IPS-18a (cell line): ENCODE measurements at regions not wholly inside any gene's neighbourhood (a gene's known extent, or its start where the extent isn't known, plus 50 kb on each side); places are given as distances from the start of the nearest gene placed in this dataset.

Experiments
- H3K27ac ChIP-seq: one replicate; pipeline ENCODE4 v1.5.1; 2013; ENCODE audit warnings: low read length
- H3K27me3 ChIP-seq: one replicate; pipeline ENCODE4 v1.6.1; 2013; ENCODE audit warnings: mild to moderate bottlenecking, low read length; ENCODE audit not compliant: control insufficient read depth, insufficient read depth
- H3K36me3 ChIP-seq: one replicate; pipeline ENCODE4 v1.6.1; 2013; ENCODE audit warnings: low read depth, low read length; ENCODE audit not compliant: control insufficient read depth
- H3K4me1 ChIP-seq: one replicate; pipeline ENCODE4 v1.6.1; 2013; ENCODE audit warnings: low read depth, low read length; ENCODE audit not compliant: control insufficient read depth
- H3K4me3 ChIP-seq: one replicate; pipeline ENCODE4 v1.5.1; 2013; ENCODE audit warnings: low read length
- H3K9ac ChIP-seq: one replicate; pipeline ENCODE4 v1.6.1; 2013; ENCODE audit warnings: mild to moderate bottlenecking, low read length, moderate library complexity
- H3K9me3 ChIP-seq: one replicate; pipeline ENCODE4 v1.6.1; 2013; ENCODE audit warnings: low read depth, low read length; ENCODE audit not compliant: control insufficient read depth

DNA sequence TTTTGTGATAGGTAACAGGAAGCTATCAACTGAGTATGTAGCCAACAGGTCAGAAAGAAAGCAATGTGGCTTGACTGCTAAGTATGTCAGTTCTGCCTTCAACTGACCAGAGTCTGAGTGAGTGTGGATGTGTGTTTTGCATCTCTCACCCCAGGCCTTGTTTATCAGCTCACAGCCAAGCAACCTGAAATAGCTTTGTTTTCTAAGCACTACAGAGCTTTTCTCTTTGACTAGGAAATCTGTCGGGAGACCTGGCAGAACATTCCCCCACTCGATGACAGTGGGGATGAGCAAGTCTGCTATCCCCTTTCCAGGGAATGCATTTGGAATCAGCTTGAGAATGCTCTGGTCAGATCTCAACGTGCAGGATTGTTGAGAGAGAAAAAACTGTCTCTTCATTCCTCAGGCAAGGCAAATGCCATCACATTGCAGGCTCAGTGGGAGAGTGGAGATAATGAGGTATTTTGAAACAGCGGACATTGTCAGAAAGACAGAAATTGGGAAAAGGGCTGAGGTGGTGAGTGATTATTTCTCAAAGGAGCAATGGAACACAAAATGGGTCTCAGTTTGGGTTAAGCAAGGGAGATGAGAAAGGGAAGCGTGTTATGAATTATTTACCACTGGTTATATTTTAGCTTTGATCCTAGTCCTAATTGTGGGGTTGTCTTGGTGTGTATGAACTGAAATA lies 233.8 kb upstream of the PIK3C3 start:
- peaks cover 6% of the 10 kb centered on the region for H3K4me1 ChIP-seq
- H3K27ac ChIP-seq, result no peak overlapping the region
- no peak overlapping the region for H3K4me3 ChIP-seq
- H3K27me3 ChIP-seq, result no peaks in the 10 kb centered on the region
- H3K9ac ChIP-seq, result no peak overlapping the region
- H3K9me3 ChIP-seq, result no peaks in the 10 kb centered on the region
- H3K36me3 ChIP-seq, result no peaks in the 10 kb centered on the region

DNA sequence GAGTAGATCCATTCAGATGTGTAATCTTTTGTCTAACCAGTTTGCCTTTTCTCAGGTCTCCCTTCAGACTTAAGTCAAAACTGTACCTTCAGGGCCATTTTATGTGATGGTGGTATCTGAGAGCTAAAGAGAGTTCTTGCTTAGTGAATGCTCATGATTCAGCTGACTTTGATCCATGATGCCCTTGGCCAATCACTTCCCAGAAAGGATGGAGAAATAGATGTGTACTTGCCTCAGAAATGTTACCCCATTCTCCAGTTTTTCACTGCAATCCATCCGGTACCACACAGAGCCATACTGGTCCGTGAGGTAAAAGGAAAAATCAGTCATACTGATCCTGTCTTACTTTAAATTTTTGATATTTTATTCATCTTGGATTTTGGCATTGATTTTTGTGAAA lies 234.8 kb upstream of the PIK3C3 start:
- Histone ChIP-seq H3K27me3 (no peaks in the 10 kb centered on the region), H3K9ac (no peak overlapping the region), H3K36me3 (no peaks in the 10 kb centered on the region)

DNA sequence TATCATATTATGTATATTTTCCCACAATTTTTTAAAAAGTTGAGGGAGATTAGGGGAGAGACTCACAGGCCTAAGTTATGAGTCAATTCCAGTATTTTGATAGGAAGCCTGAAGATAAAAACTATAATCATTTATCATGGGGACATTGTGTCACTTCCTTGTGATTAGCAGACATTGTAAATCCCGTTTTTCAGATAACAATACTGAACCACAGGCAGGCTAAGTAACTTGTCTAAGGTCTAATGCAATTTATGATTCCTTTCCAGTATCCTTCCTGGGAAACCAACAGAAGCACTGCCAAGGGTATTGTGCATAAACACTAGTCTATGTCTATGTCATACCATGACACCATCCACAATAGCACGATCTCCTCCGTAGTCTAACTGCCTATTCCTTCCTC lies 235.2 kb upstream of the PIK3C3 start:
- H3K4me3 ChIP-seq, result no peak overlapping the region
- H3K9me3 ChIP-seq, result no peaks in the 10 kb centered on the region
- peaks cover 6% of the 10 kb centered on the region for H3K4me1 ChIP-seq
- H3K27me3 ChIP-seq, result no peaks in the 10 kb centered on the region
- no peaks in the 10 kb centered on the region for H3K36me3 ChIP-seq
- H3K9ac ChIP-seq, result no peak overlapping the region
- no peak overlapping the region for H3K27ac ChIP-seq

More for the DNA sequence above, 234.8 kb upstream of the PIK3C3 start:
- Histone ChIP-seq H3K27ac (no peak overlapping the region), H3K9me3 (no peaks in the 10 kb centered on the region), H3K4me3 (no peak overlapping the region), H3K4me1 (peaks cover 6% of the 10 kb centered on the region)

DNA sequence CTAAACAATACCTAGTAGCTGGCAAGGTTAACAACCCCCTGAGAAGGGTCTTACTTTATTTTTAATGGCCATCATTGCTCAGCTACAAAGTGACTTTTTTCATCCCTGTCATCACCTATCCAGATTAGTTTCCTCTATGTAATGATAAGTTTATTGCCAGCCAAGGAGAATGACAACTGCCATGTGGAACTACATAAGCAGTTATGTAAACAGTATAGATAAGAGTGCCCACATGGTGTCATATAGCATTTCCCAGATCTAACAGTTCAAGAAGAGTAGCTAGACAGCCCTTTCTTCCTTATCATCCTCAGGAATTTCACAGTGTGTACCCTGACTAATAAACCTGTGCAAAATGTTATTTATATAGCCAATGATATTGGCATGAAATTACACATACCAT lies 240.2 kb upstream of the PIK3C3 start:
- H3K9me3 ChIP-seq, result no peaks in the 10 kb centered on the region
- H3K4me1 ChIP-seq, result no peaks in the 10 kb centered on the region
- H3K36me3 ChIP-seq, result no peaks in the 10 kb centered on the region
- H3K9ac ChIP-seq, result no peak overlapping the region
- H3K27ac ChIP-seq, result no peak overlapping the region
- no peaks in the 10 kb centered on the region for H3K27me3 ChIP-seq
- H3K4me3 ChIP-seq, result no peak overlapping the region

DNA sequence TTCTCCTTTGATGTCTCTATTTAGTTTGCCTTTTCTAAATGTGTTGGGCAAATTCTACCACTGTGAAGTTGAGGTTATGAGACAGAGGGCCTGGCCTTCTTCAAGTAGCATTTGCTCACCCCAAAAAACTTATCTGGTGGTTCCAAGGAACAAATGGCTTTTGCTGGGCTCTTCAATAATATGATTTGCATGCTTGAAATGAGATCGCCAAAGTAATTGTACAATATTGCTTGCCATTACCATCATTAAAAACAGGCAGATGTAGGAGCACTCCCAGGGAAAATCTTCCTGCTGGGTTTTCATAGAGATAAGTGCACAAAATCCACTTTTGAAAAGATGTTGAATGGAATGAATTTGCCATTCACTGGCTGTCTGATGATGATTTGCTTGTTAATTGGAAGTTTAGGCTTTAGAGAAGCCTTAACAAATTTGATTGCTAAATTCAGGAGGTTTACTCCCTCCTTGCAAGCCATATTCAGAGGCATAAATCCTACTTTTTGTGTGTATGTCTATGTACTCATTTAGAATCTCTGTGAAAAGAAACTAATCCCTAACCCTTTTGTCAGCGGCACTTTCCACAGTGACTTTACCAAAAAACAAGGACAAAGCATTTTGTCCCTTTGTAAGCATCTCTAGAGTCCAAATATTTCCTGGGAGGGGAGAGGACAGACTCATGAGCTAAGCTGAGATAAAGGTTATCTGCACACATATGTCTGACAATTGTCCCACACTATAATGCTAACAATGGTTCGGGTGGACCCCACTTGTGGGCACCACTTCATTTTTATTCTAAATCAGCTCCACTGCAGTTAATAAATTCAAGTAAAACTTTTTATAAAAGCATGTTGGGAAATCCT lies 240.8 kb upstream of the PIK3C3 start:
- H3K9me3 ChIP-seq, result no peaks in the 10 kb centered on the region
- H3K27ac ChIP-seq, result no peak overlapping the region
- H3K9ac ChIP-seq, result no peak overlapping the region
- H3K4me3 ChIP-seq, result no peak overlapping the region
- H3K27me3 ChIP-seq, result no peaks in the 10 kb centered on the region
- no peaks in the 10 kb centered on the region for H3K4me1 ChIP-seq
- H3K36me3 ChIP-seq, result no peaks in the 10 kb centered on the region

DNA sequence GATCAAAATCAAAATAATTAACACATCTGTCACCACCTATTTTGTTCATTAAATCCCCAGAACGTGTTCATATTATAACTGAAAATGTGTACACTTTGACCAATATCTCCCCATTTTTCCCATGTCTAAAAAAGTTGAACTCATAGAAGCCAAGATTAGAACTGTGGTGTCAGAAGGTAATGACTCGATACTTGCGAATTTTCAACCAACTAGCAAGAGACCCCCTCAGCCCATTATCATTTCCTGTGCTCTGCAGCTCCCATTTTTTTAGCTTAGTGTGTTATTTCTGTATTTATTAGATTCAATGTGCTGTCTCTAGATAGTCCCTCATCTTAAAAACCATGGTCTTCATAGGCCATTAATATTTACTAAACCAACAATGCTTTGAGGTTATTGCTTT lies 248.7 kb upstream of the PIK3C3 start:
- H3K4me1 ChIP-seq, result no peaks in the 10 kb centered on the region
- H3K27me3 ChIP-seq, result no peaks in the 10 kb centered on the region
- H3K4me3 ChIP-seq, result no peak overlapping the region
- no peak overlapping the region for H3K27ac ChIP-seq
- H3K9me3 ChIP-seq, result no peaks in the 10 kb centered on the region
- H3K9ac ChIP-seq, result no peak overlapping the region
- no peaks in the 10 kb centered on the region for H3K36me3 ChIP-seq

DNA sequence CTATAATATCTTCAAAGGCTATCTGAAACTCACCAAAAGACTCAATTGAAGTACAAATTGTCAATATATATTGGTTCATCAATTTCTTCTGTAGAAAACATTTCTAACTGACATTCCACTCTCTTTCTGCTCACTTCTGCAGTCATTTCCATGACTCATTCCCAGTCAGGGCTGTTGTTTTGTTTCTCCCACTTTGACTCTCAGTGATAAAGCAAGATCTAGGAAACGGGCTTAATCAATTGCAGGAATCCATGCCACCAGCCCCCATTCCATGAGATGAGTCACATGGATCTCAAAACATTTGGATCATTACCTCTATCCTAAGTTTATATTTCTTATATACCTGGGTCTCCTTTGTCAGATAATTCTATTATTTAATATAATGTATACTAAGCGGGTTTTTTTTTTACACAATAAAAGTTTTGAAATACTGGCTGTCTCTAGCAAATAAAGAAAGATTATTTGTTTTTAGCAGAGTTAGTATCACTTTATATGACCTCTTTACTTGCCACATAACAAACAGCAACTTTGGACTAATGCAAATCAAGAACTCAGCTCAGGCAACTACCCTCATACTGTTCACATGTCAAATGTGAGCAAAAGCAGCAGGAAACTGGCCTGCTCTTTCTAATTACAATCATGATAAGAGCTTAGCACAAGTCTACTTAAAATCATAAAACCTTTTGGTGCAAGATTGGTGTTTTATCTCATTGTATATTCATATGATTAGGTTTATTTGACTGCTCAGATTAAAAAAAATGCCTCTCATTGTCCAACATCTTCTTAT lies 251.1 kb upstream of the PIK3C3 start:
- Histone ChIP-seq H3K27ac (no peak overlapping the region), H3K4me3 (no peak overlapping the region), H3K4me1 (no peaks in the 10 kb centered on the region), H3K27me3 (no peaks in the 10 kb centered on the region), H3K36me3 (no peaks in the 10 kb centered on the region), H3K9ac (no peak overlapping the region), H3K9me3 (no peaks in the 10 kb centered on the region)

DNA sequence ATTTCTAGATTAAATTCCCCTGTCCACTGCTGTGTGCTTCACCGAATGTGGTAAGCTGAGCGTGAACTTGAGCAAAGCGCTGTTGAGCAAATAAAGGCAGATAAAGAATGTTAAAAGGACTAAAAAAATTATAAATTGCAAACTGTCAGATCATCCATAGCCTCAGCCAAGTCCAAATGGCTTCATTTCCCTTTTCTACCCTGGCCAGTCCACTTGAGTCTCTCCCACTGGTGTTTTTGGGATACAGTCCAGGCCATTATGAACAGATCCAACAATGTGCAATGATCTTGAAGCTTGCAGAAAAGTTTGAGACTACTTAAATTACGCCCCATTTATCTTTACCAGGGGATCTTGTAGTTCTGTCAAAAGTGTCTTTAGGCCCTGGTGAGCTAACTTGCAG lies 254.6 kb upstream of the PIK3C3 start:
- Histone ChIP-seq H3K9ac (no peak overlapping the region), H3K27ac (no peak overlapping the region), H3K4me1 (no peaks in the 10 kb centered on the region), H3K9me3 (no peaks in the 10 kb centered on the region), H3K27me3 (no peaks in the 10 kb centered on the region), H3K4me3 (no peak overlapping the region), H3K36me3 (no peaks in the 10 kb centered on the region)

DNA sequence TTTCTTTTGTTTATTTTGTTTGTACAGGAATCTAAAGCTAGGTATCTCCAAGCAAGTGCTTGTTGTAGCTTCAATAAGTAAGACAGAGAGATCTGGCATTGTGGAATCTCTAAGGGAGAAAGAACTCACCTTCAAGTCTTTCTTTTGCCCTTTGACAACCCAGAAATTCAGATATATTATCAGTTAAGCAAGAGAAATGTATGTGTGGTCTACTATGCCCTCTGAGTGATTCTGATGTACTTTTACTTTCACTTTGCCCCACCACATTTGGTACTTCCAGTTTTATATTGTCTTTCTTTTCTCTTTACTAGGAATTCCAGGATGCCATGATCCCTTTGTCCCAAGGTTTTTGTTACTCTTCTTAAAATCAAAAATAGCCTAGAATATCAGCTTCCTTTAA lies 259.6 kb upstream of the PIK3C3 start:
- Histone ChIP-seq H3K27ac (no peak overlapping the region), H3K9me3 (no peaks in the 10 kb centered on the region), H3K4me3 (no peak overlapping the region), H3K4me1 (peaks cover 4% of the 10 kb centered on the region), H3K9ac (no peak overlapping the region), H3K27me3 (no peaks in the 10 kb centered on the region), H3K36me3 (no peaks in the 10 kb centered on the region)

DNA sequence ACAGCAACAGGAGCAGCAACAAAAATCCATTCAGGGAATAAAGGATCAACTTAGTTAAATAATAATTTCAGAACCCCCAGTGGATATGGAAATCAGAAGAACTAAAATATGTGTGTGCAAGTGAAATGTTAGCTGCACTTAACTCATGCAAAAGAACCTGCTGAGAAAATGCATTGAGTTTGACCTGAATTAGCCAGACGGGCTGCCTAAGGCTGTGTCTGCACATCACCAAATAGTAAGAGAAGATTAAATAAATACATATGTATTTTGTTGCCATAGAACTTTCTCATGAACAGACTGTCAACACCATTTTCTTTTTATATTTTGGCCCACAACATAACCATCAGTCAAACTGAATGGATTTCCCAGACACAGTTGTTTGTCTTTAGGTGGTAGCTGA lies 262.0 kb upstream of the PIK3C3 start:
- Histone ChIP-seq H3K9ac (no peak overlapping the region), H3K4me1 (peaks cover 4% of the 10 kb centered on the region), H3K9me3 (no peaks in the 10 kb centered on the region), H3K4me3 (no peak overlapping the region), H3K36me3 (no peaks in the 10 kb centered on the region), H3K27ac (no peak overlapping the region), H3K27me3 (no peaks in the 10 kb centered on the region)

DNA sequence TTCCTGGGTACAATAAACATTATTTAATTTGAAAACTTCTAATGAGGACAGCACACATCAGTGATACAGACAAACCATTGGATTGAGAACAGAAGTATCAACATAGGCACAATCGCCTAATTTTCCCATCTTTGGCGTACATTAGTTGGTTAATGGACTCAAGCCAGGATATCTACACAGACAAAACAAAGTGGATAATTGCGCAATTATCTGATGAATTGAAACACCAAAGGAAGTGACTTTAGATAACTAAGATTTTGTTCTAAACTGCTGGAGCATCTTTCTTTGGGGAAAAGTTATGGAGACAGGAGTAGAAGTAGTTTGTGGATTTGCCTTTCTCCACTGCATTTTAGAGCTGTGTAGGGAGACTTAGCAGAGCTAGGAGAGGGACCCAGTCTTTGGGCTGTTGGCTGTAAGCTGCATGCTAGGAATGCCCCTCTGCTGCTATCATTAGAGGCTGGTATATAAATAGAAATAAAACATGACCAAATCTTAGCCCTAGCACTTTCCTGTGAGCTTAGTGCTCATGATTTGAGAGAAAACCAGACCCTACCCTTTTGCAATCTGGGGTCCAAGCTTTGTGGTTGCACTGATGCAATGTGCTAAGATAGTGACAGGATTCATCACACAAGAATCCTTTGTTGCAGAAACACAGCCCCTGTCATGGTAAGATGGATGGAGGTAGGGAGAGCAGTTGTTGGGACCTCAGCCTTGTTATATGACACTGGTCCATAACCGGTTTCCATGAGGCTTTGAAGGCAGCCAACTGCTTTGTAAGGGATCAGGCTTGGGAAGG lies 264.5 kb upstream of the PIK3C3 start:
- Histone ChIP-seq H3K9ac (no peak overlapping the region), H3K4me1 (peaks cover 4% of the 10 kb centered on the region), H3K4me3 (no peak overlapping the region), H3K9me3 (no peaks in the 10 kb centered on the region), H3K27me3 (no peaks in the 10 kb centered on the region), H3K36me3 (no peaks in the 10 kb centered on the region), H3K27ac (no peak overlapping the region)
